DND-41 (cell line): ENCODE measurements at regions not wholly inside any gene's neighbourhood (a gene's known extent, or its start where the extent isn't known, plus 50 kb on each side); places are given as distances from the start of the nearest gene placed in this dataset.

ENCODE experiments used
- CTCF ChIP-seq: IDR thresholded peaks from 2 replicates; pipeline ENCODE4 v1.5.1; 2012; ENCODE audit warnings: borderline replicate concordance, low read length, moderate library complexity, mild to moderate bottlenecking; ENCODE audit not compliant: poor library complexity, severe bottlenecking; ENCODE audit errors: extremely low read depth
- EZH2 ChIP-seq: IDR thresholded peaks from 3 replicates; pipeline ENCODE4 v1.6.1; 2012; ENCODE audit warnings: borderline replicate concordance, low read depth, mild to moderate bottlenecking, moderate library complexity, low read length, inconsistent platforms; ENCODE audit not compliant: severe bottlenecking

DNA sequence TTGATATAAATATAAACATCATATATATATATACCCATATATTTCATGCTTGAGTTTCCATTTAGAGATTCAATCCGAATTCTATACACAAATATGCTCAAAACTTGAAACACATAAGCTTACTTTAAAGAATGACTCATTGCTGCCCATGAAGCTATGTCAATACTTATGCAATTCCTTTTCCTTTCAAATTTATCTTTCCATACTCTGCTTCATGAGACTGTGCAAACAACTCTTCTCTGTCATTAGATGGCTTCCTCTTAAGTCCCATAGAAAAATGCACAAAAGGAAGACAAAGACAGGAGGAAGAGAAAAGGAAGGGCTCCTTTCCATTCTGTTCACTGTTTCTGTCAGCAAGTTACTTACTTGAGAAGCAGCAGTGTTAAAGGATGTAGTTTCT is 895.7 kb upstream of the SORCS1 start:
- TF ChIP-seq CTCF (no peak), EZH2 (no peak)
